HepG2 (cell line): ENCODE measurements at regions not wholly inside any gene's neighbourhood (a gene's known extent, or its start where the extent isn't known, plus 50 kb on each side); places are given as distances from the start of the nearest gene placed in this dataset.

Experiments
- CEBPB ChIP-seq: IDR thresholded peaks from 2 replicates; pipeline ENCODE4 v1.6.1; 2011; ENCODE audit warnings: low read depth, low read length, improper control_type of control experiment, borderline replicate concordance
- CTCF ChIP-seq: sonication (generic); formaldehyde crosslinking; IDR thresholded peaks from 2 replicates; pipeline ENCODE4 v1.5.0; 2020; ENCODE audit warnings: mild to moderate bottlenecking, missing genetic modification reagents, moderate library complexity
- GATAD1 ChIP-seq: IDR thresholded peaks from 2 replicates; pipeline ENCODE4 v1.6.1; 2016; ENCODE audit warnings: missing genetic modification reagents, missing compliant biosample characterization
- HNRNPH1 ChIP-seq: fragments of 200-400 bp; formaldehyde crosslinking; optimal IDR thresholded peaks from 2 replicates; pipeline ENCODE3; 2017; ENCODE audit warnings: mild to moderate bottlenecking, low read depth, low read length
- NR3C1 ChIP-seq: sonication (generic); formaldehyde crosslinking; IDR thresholded peaks from 2 replicates; pipeline ENCODE4 v1.4.0; 2020; ENCODE audit warnings: missing genetic modification reagents
- ONECUT2 ChIP-seq: sonication (generic); formaldehyde crosslinking; IDR thresholded peaks from 2 replicates; pipeline ENCODE4 v1.4.0; 2020; ENCODE audit warnings: missing genetic modification reagents
- POLR2A ChIP-seq, 2 experiments: IDR thresholded peaks; 2 replicates each; pipeline ENCODE4 v1.6.1; 2011; ENCODE audit warnings: low read depth in 2 of 2, low read length in 2 of 2, mild to moderate bottlenecking in 1 of 2, moderate library complexity in 1 of 2; ENCODE audit not compliant: insufficient read depth in 1 of 2
- ZBTB14 ChIP-seq: sonication (generic); formaldehyde crosslinking; IDR thresholded peaks from 2 replicates; pipeline ENCODE4 v1.4.0; 2020; ENCODE audit warnings: missing genetic modification reagents
- ZNF768 ChIP-seq: sonication (generic); formaldehyde crosslinking; IDR thresholded peaks from 2 replicates; pipeline ENCODE4 v1.4.0; 2020; ENCODE audit warnings: missing genetic modification reagents

- TF ChIP-seq NR3C1 (CRISPR knock-in tag) (no peak), POLR2A (IDR thresholded peaks at IDR 0.05; ENCODE audit: insufficient read depth in 1 of 2, low read depth in 2 of 2, low read length in 2 of 2) (no peak), CTCF (no peak), GATAD1 (CRISPR knock-in tag) (no peak), HNRNPH1 (no peak), CEBPB (no peak), ONECUT2 (CRISPR knock-in tag) (no peak), ZNF768 (CRISPR knock-in tag) (no peak), ZBTB14 (CRISPR knock-in tag) (no peak)
Observed at GRCh38 chr11:33942954-33943353, 51.1 kb upstream of the LMO2 start.
